HCT116 (cell line): ENCODE measurements at regions not wholly inside any gene's neighbourhood (a gene's known extent, or its start where the extent isn't known, plus 50 kb on each side); places are given as distances from the start of the nearest gene placed in this dataset.
A peak's percentile ranks its signal among the peaks of the same experiment; 100 is the strongest.

Source experiments
- CTCF ChIP-seq, 3 experiments: fragments of 200-600 bp in 1 of 3; sonication (generic) in 1 of 3; IDR thresholded peaks in 2 of 3; conservative IDR thresholded peaks in 1 of 3; 2 replicates each; pipeline ENCODE4 v1.5.1; 2012 to 2017; ENCODE audit warnings: low read depth in 2 of 3, low read length in 2 of 3, antibody characterized with exemption in 1 of 3, borderline replicate concordance in 1 of 3, control low read depth in 1 of 3, mild to moderate bottlenecking in 1 of 3, mixed read lengths in 1 of 3, mixed run types in 1 of 3, moderate library complexity in 1 of 3; ENCODE audit not compliant: insufficient read depth in 1 of 3
- FOSL1 ChIP-seq: IDR thresholded peaks from 2 replicates; pipeline ENCODE4 v1.6.1; 2012; ENCODE audit warnings: low read depth
- MAX ChIP-seq: IDR thresholded peaks from 2 replicates; pipeline ENCODE4 v1.6.1; 2012
- ZNF274 ChIP-seq: fragments of 200-500 bp; sonication (Bioruptor generic); IDR thresholded peaks from 2 replicates; pipeline ENCODE4 v1.6.1; 2014; ENCODE audit warnings: mild to moderate bottlenecking, low read depth, low read length, inconsistent platforms

DNA sequence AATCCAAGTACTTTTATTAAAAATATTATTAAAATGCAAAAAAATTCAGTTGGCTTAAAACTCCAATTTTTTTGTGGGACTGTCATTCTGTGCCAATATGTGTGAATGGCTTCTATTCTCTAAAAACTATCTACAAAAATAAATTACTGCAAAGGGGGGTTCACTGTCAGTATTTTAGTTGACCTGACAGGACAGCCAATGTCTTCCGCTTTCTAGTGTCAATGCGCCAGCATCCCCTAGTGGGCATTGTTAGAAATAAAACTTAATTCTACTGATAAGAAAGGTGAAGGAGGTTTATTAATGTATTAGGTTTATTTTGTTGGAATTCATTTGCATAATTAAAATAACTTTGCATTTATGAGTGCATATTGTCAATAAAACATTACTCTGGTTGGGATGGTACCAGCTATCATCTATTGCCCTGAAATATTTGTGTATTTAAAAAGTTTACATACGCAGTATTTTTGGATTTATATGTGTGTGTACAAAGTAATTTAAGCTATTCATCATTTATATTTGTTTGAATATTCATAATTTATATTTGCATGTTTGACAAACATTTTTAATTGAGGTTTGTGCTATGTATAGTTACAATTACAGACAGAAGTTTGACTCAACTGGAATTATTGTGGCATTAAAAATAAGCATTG, 527.2 kb downstream of the FLRT2 start:
- peak in 2 of 3 experiments; percentile 27 to 49; a peak in 3 of 6 replicates for TF ChIP-seq CTCF (IDR thresholded peaks at IDR 0.05 in 2 of 3, conservative IDR thresholded peaks at IDR 0.05 in 1 of 3; ENCODE audit: borderline replicate concordance in 1 of 3, insufficient read depth in 1 of 3, low read depth in 2 of 3, low read length in 2 of 3)
- no peak for TF ChIP-seq ZNF274
- TF ChIP-seq FOSL1 = no peak
- TF ChIP-seq MAX = no peak
